K562 (cell line): ENCODE measurements at regions not wholly inside any gene's neighbourhood (a gene's known extent, or its start where the extent isn't known, plus 50 kb on each side); places are given as distances from the start of the nearest gene placed in this dataset.

Source experiments
- CCNT2 ChIP-seq: IDR thresholded peaks from 2 replicates; pipeline ENCODE4 v1.6.1; 2011; ENCODE audit warnings: borderline replicate concordance, low read depth, mild to moderate bottlenecking, moderate library complexity, mixed read lengths, low read length; ENCODE audit not compliant: insufficient read length; ENCODE audit errors: extremely low read depth
- DIDO1 ChIP-seq: fragments of 450-650 bp; IDR thresholded peaks from 2 replicates; pipeline ENCODE4 v1.6.1; 2016; ENCODE audit warnings: low read depth, missing biosample characterization, missing genetic modification characterization
- E2F3 ChIP-seq: fragments of 250-450 bp; sonication (Bioruptor Pico); IDR thresholded peaks from 2 replicates; pipeline ENCODE4 v1.4.0; 2020; ENCODE audit warnings: mild to moderate bottlenecking
- NFYB ChIP-seq: IDR thresholded peaks from 2 replicates; pipeline ENCODE4 v1.6.1; 2011; ENCODE audit warnings: mild to moderate bottlenecking, moderate library complexity; ENCODE audit not compliant: insufficient read length; ENCODE audit errors: extremely low read depth
- POU5F1 ChIP-seq: fragments of 150-350 bp; IDR thresholded peaks from 2 replicates; pipeline ENCODE4 v1.6.1; 2014; ENCODE audit warnings: borderline replicate concordance, low read length, low read depth, mild to moderate bottlenecking; ENCODE audit not compliant: partially characterized antibody
- RBM25 ChIP-seq: fragments of 200-400 bp; formaldehyde crosslinking; IDR thresholded peaks from 2 replicates; pipeline ENCODE4 v1.6.1; 2018; ENCODE audit warnings: low read length, low read depth, moderate library complexity; ENCODE audit not compliant: severe bottlenecking
- TF ChIP-seq, protein P1 (sequence below), 2 experiments: fragments of 450-650 bp; IDR thresholded peaks; 2 replicates each; pipeline ENCODE4 v1.6.1; 2016
- TF ChIP-seq, protein P2 (sequence below), 2 experiments: fragments of 450-650 bp; IDR thresholded peaks; 2 replicates each; pipeline ENCODE4 v1.6.1; 2016; ENCODE audit warnings: mild to moderate bottlenecking in 2 of 2, borderline replicate concordance in 1 of 2, low read depth in 1 of 2, moderate library complexity in 1 of 2

DNA sequence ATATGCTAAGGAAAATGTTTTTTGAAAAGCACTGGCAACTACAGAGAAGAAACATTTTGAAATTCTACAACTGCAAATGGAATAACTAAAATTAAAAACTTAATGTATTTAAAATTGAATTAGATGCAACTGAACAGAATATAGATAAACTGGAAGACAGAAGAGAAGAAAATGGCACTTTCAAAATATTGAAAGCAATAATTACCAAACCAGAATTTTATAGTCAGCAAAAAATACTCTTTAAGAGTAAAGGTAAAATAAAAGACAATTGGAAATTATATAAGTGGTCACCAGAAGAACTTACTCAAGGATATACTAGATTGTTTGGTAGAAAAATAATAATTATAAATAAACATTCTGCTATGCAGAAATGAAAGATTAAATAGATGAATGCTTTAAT lies 927.7 kb upstream of the ZWINT start (continued):
- TF ChIP-seq RBM25, result no peak
- TF ChIP-seq NFYB, result no peak
- no peak for TF ChIP-seq E2F3 (CRISPR knock-in tag)
- no peak for TF ChIP-seq POU5F1
- TF ChIP-seq CCNT2, result no peak
- TF ChIP-seq, protein P1, sequence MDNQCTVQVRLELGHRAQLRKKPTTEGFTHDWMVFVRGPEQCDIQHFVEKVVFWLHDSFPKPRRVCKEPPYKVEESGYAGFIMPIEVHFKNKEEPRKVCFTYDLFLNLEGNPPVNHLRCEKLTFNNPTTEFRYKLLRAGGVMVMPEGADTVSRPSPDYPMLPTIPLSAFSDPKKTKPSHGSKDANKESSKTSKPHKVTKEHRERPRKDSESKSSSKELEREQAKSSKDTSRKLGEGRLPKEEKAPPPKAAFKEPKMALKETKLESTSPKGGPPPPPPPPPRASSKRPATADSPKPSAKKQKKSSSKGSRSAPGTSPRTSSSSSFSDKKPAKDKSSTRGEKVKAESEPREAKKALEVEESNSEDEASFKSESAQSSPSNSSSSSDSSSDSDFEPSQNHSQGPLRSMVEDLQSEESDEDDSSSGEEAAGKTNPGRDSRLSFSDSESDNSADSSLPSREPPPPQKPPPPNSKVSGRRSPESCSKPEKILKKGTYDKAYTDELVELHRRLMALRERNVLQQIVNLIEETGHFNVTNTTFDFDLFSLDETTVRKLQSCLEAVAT (IDR thresholded peaks at IDR 0.05), result no peak
- TF ChIP-seq, protein P2, sequence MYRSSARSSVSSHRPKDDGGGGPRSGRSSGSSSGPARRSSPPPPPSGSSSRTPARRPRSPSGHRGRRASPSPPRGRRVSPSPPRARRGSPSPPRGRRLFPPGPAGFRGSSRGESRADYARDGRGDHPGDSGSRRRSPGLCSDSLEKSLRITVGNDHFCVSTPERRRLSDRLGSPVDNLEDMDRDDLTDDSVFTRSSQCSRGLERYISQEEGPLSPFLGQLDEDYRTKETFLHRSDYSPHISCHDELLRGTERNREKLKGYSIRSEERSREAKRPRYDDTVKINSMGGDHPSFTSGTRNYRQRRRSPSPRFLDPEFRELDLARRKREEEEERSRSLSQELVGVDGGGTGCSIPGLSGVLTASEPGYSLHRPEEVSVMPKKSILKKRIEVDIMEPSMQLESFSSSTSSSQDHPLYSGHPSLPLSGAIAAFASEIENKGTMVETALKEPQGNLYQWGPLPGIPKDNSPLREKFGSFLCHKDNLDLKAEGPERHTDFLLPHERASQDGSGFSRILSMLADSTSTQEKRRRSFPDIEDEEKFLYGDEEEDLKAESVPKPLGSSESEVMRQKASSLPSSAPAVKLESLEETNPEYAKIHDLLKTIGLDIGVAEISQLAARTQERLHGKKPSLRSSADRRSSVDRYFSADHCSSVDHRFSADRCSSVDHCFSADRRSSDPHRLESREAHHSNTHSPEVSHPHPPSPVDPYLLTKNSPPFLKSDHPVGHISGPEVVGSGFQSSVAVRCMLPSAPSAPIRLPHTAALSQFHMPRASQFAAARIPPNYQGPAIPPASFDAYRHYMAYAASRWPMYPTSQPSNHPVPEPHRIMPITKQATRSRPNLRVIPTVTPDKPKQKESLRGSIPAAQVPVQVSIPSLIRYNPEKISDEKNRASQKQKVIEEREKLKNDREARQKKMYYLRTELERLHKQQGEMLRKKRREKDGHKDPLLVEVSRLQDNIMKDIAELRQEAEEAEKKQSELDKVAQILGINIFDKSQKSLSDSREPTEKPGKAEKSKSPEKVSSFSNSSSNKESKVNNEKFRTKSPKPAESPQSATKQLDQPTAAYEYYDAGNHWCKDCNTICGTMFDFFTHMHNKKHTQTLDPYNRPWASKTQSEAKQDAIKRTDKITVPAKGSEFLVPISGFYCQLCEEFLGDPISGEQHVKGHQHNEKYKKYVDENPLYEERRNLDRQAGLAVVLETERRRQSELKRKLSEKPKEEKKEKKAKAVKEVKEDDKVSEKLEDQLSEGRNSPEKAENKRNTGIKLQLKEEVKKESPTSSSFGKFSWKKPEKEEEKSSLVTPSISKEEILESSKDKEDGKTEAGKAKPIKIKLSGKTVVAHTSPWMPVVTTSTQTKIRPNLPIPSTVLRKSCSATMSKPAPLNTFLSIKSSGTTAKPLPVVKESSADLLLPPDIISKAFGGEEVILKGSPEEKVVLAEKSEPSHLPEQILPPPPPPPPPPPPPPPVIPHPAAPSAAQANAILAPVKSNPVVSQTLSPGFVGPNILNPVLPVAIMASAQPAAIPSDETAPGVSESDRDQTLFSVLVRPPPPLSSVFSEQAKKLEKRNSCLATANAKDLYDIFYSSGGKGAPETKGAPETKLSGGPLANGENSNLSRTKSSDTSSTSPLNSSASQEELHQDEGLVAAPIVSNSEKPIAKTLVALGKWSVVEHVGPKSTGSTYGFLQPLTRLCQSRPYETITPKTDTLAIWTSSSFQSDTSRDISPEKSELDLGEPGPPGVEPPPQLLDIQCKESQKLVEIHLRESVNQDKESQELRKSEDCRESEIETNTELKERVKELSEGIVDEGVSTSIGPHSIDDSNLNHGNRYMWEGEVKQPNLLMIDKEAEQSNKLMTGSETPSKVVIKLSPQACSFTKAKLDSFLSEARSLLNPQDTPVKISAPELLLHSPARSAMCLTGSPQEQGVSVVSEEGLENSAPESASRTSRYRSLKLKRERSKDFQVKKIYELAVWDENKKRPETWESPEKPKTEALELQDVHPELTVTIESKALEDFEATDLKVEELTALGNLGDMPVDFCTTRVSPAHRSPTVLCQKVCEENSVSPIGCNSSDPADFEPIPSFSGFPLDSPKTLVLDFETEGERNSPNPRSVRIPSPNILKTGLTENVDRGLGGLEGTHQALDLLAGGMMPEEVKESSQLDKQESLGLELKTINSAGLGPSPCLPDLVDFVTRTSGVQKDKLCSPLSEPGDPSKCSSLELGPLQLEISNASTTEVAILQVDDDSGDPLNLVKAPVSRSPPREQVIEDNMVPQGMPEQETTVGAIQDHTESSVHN (IDR thresholded peaks at IDR 0.05; ENCODE audit: borderline replicate concordance in 1 of 2, low read depth in 1 of 2), result no peak
- TF ChIP-seq DIDO1 (tag), result no peak
